Tibial artery (tissue), 4 donors: ENCODE measurements at regions not wholly inside any gene's neighbourhood (a gene's known extent, or its start where the extent isn't known, plus 50 kb on each side); places are given as distances from the start of the nearest gene placed in this dataset.
"Not testable (repeated sequence)": the region's sequence is repeated elsewhere in the genome, so short reads cannot be mapped to it uniquely, and the experiment has no call there.

ENCODE experiments used
- DNase-seq, 2 donors: peaks; one replicate each; pipeline ENCODE4 v3.0.0-alpha.2; 2019
- H3K27ac ChIP-seq, 2 donors: fragments of 200-600 bp; sonication (generic) in 1 of 2; 1 replicate in 1 of 2; 2 replicates in 1 of 2; pipeline ENCODE4 v1.5.1; 2018 to 2019; ENCODE audit warnings: mild to moderate bottlenecking in 1 of 2
- H3K27me3 ChIP-seq, 2 donors: fragments of 200-600 bp; sonication (generic) in 1 of 2; one replicate each; pipeline versions ENCODE4 v1.5.1 to v1.6.0; 2016 to 2019
- H3K36me3 ChIP-seq, 3 donors: fragments of 200-600 bp; sonication (generic) in 2 of 3; one replicate each; pipeline ENCODE4 v1.5.1; 2016 to 2019; ENCODE audit warnings: mild to moderate bottlenecking in 2 of 3
- H3K4me1 ChIP-seq, 4 donors: fragments of 200-600 bp; sonication (generic) in 2 of 4; 1 replicate in 3 of 4; 2 replicates in 1 of 4; pipeline ENCODE4 v1.5.1; 2016 to 2019
- H3K4me3 ChIP-seq, 2 donors: fragments of 200-600 bp; sonication (generic) in 1 of 2; 1 replicate in 1 of 2; 2 replicates in 1 of 2; pipeline ENCODE4 v1.5.1; 2018 to 2019; ENCODE audit warnings: mild to moderate bottlenecking in 2 of 2
- H3K9me3 ChIP-seq, 3 donors: fragments of 200-600 bp; sonication (generic) in 1 of 3; one replicate each; pipeline ENCODE4 v1.5.1; 2016 to 2019
- CTCF ChIP-seq, 2 experiments: fragments of 200-600 bp in 1 of 2; fragments of 450-650 bp in 1 of 2; IDR thresholded peaks; one replicate each; pipeline ENCODE4 v1.5.1; 2017 to 2019; ENCODE audit warnings: antibody characterized with exemption in 2 of 2, mild to moderate bottlenecking in 1 of 2, moderate library complexity in 1 of 2
- intact Hi-C: fragments of 100-400 bp; cut with DNase I; formaldehyde crosslinking; loops from one replicate; pipeline ENCODE4 v1.15.0; 2023; ENCODE audit warnings: low total_unique reads

GRCh38 chr22:48819232-48819631 lies 1008.4 kb downstream of the BRD1 start:
- no peaks in the 10 kb centered on the region for H3K36me3 ChIP-seq
- H3K27me3 ChIP-seq = peaks cover 0 to 19% of the 10 kb centered on the region in 2 donors
- DNase-seq = no peak
- intact Hi-C loops = no loop called here
- no peak overlapping the region for H3K27ac ChIP-seq
- no peak overlapping the region for H3K4me3 ChIP-seq
- H3K4me1 ChIP-seq = no peaks in the 10 kb centered on the region
- TF ChIP-seq CTCF (IDR thresholded peaks at IDR 0.05) = no peak
- H3K9me3 ChIP-seq = no peaks in the 10 kb centered on the region

- H3K4me3 ChIP-seq, H3K27ac ChIP-seq, intact Hi-C loops, DNase-seq, H3K9me3 ChIP-seq, H3K36me3 ChIP-seq, H3K4me1 ChIP-seq: not testable (repeated sequence)
- peaks cover 0 to 19% of the 10 kb centered on the region in 2 donors for H3K27me3 ChIP-seq
Observed at GRCh38 chr22:48817491-48817890, 1010.2 kb downstream of the BRD1 start.

- no peaks in the 10 kb centered on the region for H3K4me1 ChIP-seq
- intact Hi-C loops = no loop called here
- no peaks in the 10 kb centered on the region for H3K36me3 ChIP-seq
- no peaks in the 10 kb centered on the region for H3K9me3 ChIP-seq
- H3K4me3 ChIP-seq = no peak overlapping the region
- H3K27ac ChIP-seq = no peak overlapping the region
- no peak for TF ChIP-seq CTCF (IDR thresholded peaks at IDR 0.05)
- H3K27me3 ChIP-seq = no peaks in the 10 kb centered on the region
- DNase-seq = no peak
Observed at GRCh38 chr22:48811885-48812284, 1015.8 kb downstream of the BRD1 start.

- TF ChIP-seq CTCF (IDR thresholded peaks at IDR 0.05) = no peak
- no peak overlapping the region for H3K4me3 ChIP-seq
- no peak overlapping the region for H3K27ac ChIP-seq
- H3K36me3 ChIP-seq = no peaks in the 10 kb centered on the region
- intact Hi-C loops = no loop called here
- H3K4me1 ChIP-seq = no peaks in the 10 kb centered on the region
- no peaks in the 10 kb centered on the region for H3K9me3 ChIP-seq
- no peak for DNase-seq
- no peaks in the 10 kb centered on the region for H3K27me3 ChIP-seq
Observed at GRCh38 chr22:48808038-48808960, 1019.4 kb downstream of the BRD1 start.

- no peak for TF ChIP-seq CTCF (IDR thresholded peaks at IDR 0.05)
Observed at GRCh38 chr22:48807155-48807554, 1020.5 kb downstream of the BRD1 start.

GRCh38 chr22:48806227-48806781 lies 1021.4 kb downstream of the BRD1 start:
- Histone ChIP-seq H3K27ac (no peak overlapping the region), H3K9me3 (no peaks in the 10 kb centered on the region), H3K36me3 (no peaks in the 10 kb centered on the region), H3K4me3 (no peak overlapping the region), H3K27me3 (no peaks in the 10 kb centered on the region), H3K4me1 (no peaks in the 10 kb centered on the region)
- intact Hi-C loops = no loop called here
- TF ChIP-seq CTCF (IDR thresholded peaks at IDR 0.05) = no peak
- DNase-seq = no peak

More at GRCh38 chr22:48807155-48807554, 1020.5 kb downstream of the BRD1 start:
- H3K27me3 ChIP-seq = no peaks in the 10 kb centered on the region
- H3K4me3 ChIP-seq = no peak overlapping the region
- intact Hi-C loops = no loop called here
- no peak overlapping the region for H3K27ac ChIP-seq
- H3K36me3 ChIP-seq = no peaks in the 10 kb centered on the region
- H3K9me3 ChIP-seq = no peaks in the 10 kb centered on the region
- no peak for DNase-seq
- H3K4me1 ChIP-seq = no peaks in the 10 kb centered on the region
